IMR-90 (cell line): ENCODE measurements at regions not wholly inside any gene's neighbourhood (a gene's known extent, or its start where the extent isn't known, plus 50 kb on each side); places are given as distances from the start of the nearest gene placed in this dataset.

ENCODE experiments used
- MAFK ChIP-seq: IDR thresholded peaks from 2 replicates; pipeline ENCODE4 v1.6.1; 2012; ENCODE audit warnings: low read depth, low read length, improper control_type of control experiment
- POLR2A ChIP-seq: IDR thresholded peaks from 2 replicates; pipeline ENCODE4 v1.6.1; 2012; ENCODE audit warnings: mild to moderate bottlenecking, low read depth, low read length
- RAD21 ChIP-seq: IDR thresholded peaks from 2 replicates; pipeline ENCODE4 v1.6.1; 2012; ENCODE audit warnings: low read length, improper control_type of control experiment
- TF ChIP-seq, protein P1 (sequence below): conservative IDR thresholded peaks from 2 replicates; pipeline ENCODE4 v1.5.1; 2012; ENCODE audit warnings: mild to moderate bottlenecking, low read depth, low read length, improper control_type of control experiment

DNA sequence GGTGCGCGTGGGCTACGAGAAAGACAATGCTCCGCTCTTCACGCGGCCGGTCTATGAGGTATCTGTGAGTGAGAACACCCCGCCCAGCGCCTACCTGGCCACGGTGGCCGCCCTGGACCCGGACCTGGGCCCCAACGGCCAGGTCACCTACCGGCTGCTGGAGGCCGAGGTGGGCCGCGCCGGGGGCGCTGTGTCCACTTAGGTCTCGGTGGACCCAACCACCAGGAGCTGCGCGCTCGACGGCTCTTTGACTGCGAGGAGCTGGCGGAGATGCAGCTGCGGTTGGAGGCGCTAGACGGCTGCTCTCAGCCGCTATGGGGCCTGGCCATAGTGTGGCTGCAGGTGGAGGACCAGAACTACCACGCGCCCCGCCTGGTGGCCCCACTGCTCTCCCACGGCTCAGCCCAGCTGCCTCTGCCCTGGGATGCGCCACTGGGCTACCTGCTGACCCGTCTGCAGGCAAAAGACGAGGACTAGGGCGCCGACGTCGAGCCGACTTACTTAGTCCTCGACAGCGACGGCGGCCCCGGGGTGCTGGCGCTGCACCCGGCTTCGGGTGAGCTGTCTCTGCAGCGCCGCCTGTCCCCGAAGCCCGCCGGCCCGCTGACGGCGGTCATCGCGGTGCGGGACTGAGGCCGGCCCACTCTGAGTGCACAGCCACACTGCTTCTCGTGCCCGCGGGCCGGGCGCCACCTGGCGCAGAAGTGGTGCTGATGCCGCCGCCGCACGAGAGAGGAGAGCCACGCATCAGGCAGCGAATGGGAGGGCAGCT is 173.0 kb downstream of the OLFM4 start:
- TF ChIP-seq, protein P1, sequence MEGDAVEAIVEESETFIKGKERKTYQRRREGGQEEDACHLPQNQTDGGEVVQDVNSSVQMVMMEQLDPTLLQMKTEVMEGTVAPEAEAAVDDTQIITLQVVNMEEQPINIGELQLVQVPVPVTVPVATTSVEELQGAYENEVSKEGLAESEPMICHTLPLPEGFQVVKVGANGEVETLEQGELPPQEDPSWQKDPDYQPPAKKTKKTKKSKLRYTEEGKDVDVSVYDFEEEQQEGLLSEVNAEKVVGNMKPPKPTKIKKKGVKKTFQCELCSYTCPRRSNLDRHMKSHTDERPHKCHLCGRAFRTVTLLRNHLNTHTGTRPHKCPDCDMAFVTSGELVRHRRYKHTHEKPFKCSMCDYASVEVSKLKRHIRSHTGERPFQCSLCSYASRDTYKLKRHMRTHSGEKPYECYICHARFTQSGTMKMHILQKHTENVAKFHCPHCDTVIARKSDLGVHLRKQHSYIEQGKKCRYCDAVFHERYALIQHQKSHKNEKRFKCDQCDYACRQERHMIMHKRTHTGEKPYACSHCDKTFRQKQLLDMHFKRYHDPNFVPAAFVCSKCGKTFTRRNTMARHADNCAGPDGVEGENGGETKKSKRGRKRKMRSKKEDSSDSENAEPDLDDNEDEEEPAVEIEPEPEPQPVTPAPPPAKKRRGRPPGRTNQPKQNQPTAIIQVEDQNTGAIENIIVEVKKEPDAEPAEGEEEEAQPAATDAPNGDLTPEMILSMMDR = no peak
- TF ChIP-seq RAD21 (no peak), POLR2A (no peak), MAFK (no peak)
